Fibroblast of lung (primary cell): ENCODE measurements at regions not wholly inside any gene's neighbourhood (a gene's known extent, or its start where the extent isn't known, plus 50 kb on each side); places are given as distances from the start of the nearest gene placed in this dataset.

ENCODE experiments used
- CTCF ChIP-seq, 2 donors: IDR thresholded peaks in 1 of 2; conservative IDR thresholded peaks in 1 of 2; 1 replicate in 1 of 2; 2 replicates in 1 of 2; pipeline ENCODE4 v1.5.1; 2011 to 2012; ENCODE audit warnings: low read length in 2 of 2, control low read depth in 1 of 2, inconsistent platforms in 1 of 2, low read depth in 1 of 2, mild to moderate bottlenecking in 1 of 2
- EZH2 ChIP-seq: IDR thresholded peaks from 2 replicates; pipeline ENCODE4 v1.5.1; 2012; ENCODE audit warnings: low read length, control low read depth, mild to moderate bottlenecking; ENCODE audit errors: missing control alignments

GRCh38 chr5:143886096-143886495, 74.1 kb downstream of the HMHB1 start:
- TF ChIP-seq EZH2 (no peak), CTCF (conservative IDR thresholded peaks at IDR 0.05 in 1 of 2, IDR thresholded peaks at IDR 0.05 in 1 of 2; ENCODE audit: low read depth in 1 of 2, low read length in 2 of 2) (no peak)
